ENCODE measurements at regions not wholly inside any gene's neighbourhood (a gene's known extent, or its start where the extent isn't known, plus 50 kb on each side); places are given as distances from the start of the nearest gene placed in this dataset.
"Not testable (repeated sequence)": the region's sequence is repeated elsewhere in the genome, so short reads cannot be mapped to it uniquely, and the experiment has no call there.

DNA sequence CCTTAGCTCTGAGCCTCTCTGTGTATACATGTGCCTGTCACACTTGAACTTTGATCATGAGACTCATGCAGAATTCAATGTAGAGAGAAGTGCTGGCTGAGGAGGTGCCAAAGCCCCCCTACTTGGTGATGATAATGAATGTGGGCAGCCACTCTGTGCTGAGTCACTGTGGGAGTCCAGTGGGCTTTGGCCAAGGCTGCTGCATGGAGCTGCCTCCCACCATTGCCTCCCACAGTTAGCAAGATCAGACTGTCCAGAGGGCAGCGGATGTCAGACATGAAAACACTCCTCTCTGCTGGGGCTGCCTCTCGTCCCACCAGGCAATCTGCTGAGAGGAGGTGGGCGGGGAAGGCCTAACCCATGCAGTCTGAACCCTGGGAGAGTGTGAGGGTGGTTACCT is 180.3 kb downstream of the SH2D4B start:
- no peak overlapping the region for H3K14ac ChIP-seq (ENCODE audit: low read length)
- H2AFZ ChIP-seq (ENCODE audit: insufficient read depth, low read length, poor library complexity): no peak overlapping the region
- no peaks in the 10 kb centered on the region for H3K36me3 ChIP-seq (ENCODE audit: control insufficient read depth in 1 of 2, insufficient read depth in 2 of 2, low read length in 2 of 2)
- no peak overlapping the region for H3K4me3 ChIP-seq (ENCODE audit: low read depth, low read length)
- H3K4me2 ChIP-seq (ENCODE audit: low read length): no peak overlapping the region
- peaks cover 4% of the 10 kb centered on the region for H3K9me3 ChIP-seq (ENCODE audit: insufficient read depth, low read depth, low read length)
- H3K27ac ChIP-seq (ENCODE audit: low read depth, low read length): no peak overlapping the region
- no CpG with 5 or more reads among the region's 3 CpGs for WGBS (ENCODE audit: extremely low coverage, insufficient coverage, insufficient read length)
- H4K12ac ChIP-seq (ENCODE audit: low read depth, low read length): no peak overlapping the region
- no peak overlapping the region for H3K4ac ChIP-seq (ENCODE audit: low read depth, low read length)
- no peak overlapping the region for H2BK12ac ChIP-seq (ENCODE audit: low read length)
- H3K79me1 ChIP-seq (ENCODE audit: low read length): no peaks in the 10 kb centered on the region
- H2AK5ac ChIP-seq (ENCODE audit: low read length): no peak overlapping the region
- no peak overlapping the region for H2BK120ac ChIP-seq (ENCODE audit: insufficient read depth, low read length, poor library complexity)
- no peaks in the 10 kb centered on the region for H3K79me2 ChIP-seq (ENCODE audit: control insufficient read depth, insufficient read depth, low read length, poor library complexity)
- H4K8ac ChIP-seq (ENCODE audit: low read depth, low read length): no peak overlapping the region
- no peak for DNase-seq
- no peak overlapping the region for H3K18ac ChIP-seq (ENCODE audit: low read length)
- no peak overlapping the region for H3K9ac ChIP-seq (ENCODE audit: low read length)
- H4K91ac ChIP-seq (ENCODE audit: low read depth, low read length): no peak overlapping the region
- no peaks in the 10 kb centered on the region for H3K27me3 ChIP-seq (ENCODE audit: insufficient read depth, low read length)
- H3K23ac ChIP-seq (ENCODE audit: low read length): no peak overlapping the region
- H2BK5ac ChIP-seq (ENCODE audit: low read depth, low read length, poor library complexity): no peak overlapping the region
- H3K4me1 ChIP-seq (ENCODE audit: control insufficient read depth in 1 of 2, insufficient read depth in 2 of 2, low read length in 2 of 2): no peaks in the 10 kb centered on the region

DNA sequence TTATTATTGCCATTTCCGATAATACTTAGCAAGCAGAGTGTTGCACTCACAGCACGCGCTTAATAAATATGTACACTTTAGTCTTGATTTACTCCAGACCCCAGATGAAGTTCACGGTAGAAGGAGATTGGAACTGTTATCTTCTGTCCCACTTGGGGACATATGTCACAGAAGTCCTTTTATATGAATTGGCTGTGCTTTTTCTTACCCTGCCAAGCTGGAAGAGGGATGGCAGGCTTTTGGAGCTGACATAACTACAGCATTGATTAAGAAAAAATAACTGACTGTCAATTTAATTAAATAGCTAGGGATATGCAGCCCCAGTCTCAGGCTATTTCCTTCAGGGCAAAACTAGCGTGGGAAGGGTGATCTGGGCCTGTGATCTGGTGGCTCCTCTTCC is 182.2 kb downstream of the SH2D4B start:
- Histone ChIP-seq H2BK5ac (ENCODE audit: low read depth, low read length, poor library complexity) (no peak overlapping the region), H3K4ac (ENCODE audit: low read depth, low read length) (no peak overlapping the region), H3K23ac (ENCODE audit: low read length) (no peak overlapping the region), H3K4me3 (ENCODE audit: low read depth, low read length) (no peak overlapping the region), H2AFZ (ENCODE audit: insufficient read depth, low read length, poor library complexity) (no peak overlapping the region), H3K79me2 (ENCODE audit: control insufficient read depth, insufficient read depth, low read length, poor library complexity) (no peaks in the 10 kb centered on the region), H3K4me1 (ENCODE audit: control insufficient read depth in 1 of 2, insufficient read depth in 2 of 2, low read length in 2 of 2) (no peaks in the 10 kb centered on the region), H2AK5ac (ENCODE audit: low read length) (no peak overlapping the region), H4K91ac (ENCODE audit: low read depth, low read length) (no peak overlapping the region), H4K8ac (ENCODE audit: low read depth, low read length) (no peak overlapping the region), H2BK12ac (ENCODE audit: low read length) (no peak overlapping the region), H3K9ac (ENCODE audit: low read length) (no peak overlapping the region), H3K79me1 (ENCODE audit: low read length) (no peaks in the 10 kb centered on the region), H3K18ac (ENCODE audit: low read length) (no peak overlapping the region), H3K9me3 (ENCODE audit: insufficient read depth, low read depth, low read length) (peaks cover 4% of the 10 kb centered on the region), H3K36me3 (ENCODE audit: control insufficient read depth in 1 of 2, insufficient read depth in 2 of 2, low read length in 2 of 2) (no peaks in the 10 kb centered on the region), H3K27me3 (ENCODE audit: insufficient read depth, low read length) (no peaks in the 10 kb centered on the region), H3K14ac (ENCODE audit: low read length) (no peak overlapping the region), H2BK120ac (ENCODE audit: insufficient read depth, low read length, poor library complexity) (no peak overlapping the region), H4K12ac (ENCODE audit: low read depth, low read length) (no peak overlapping the region), H3K27ac (ENCODE audit: low read depth, low read length) (no peak overlapping the region), H3K4me2 (ENCODE audit: low read length) (no peak overlapping the region)
- no peak for DNase-seq
- no CpG with 5 or more reads among the region's 5 CpGs for WGBS (ENCODE audit: extremely low coverage, insufficient coverage, insufficient read length)

DNA sequence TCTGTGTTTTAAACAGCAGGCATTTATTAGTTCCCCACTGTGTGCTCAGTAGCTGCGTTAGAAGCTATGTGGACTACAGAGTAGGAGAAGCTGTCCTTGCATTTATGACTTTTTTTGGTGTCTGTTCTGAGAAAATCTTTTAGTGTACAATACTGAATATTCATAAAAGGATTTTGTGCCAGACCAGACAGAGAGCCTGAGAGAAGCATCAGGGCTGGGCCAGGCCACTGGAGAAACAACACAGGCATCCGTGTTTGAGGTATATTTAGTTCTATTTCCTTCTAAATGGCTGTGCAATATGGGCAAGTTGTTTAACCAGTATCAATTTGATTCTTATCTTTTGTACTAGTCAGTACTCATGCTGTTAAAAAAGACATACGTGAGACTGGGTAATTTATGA is 182.8 kb downstream of the SH2D4B start:
- Histone ChIP-seq H3K79me1 (ENCODE audit: low read length) (no peaks in the 10 kb centered on the region), H3K36me3 (ENCODE audit: control insufficient read depth in 1 of 2, insufficient read depth in 2 of 2, low read length in 2 of 2) (no peaks in the 10 kb centered on the region), H3K27ac (ENCODE audit: low read depth, low read length) (no peak overlapping the region), H3K4ac (ENCODE audit: low read depth, low read length) (no peak overlapping the region), H2BK5ac (ENCODE audit: low read depth, low read length, poor library complexity) (no peak overlapping the region), H2BK12ac (ENCODE audit: low read length) (no peak overlapping the region), H3K4me2 (ENCODE audit: low read length) (no peak overlapping the region), H3K79me2 (ENCODE audit: control insufficient read depth, insufficient read depth, low read length, poor library complexity) (no peaks in the 10 kb centered on the region), H3K23ac (ENCODE audit: low read length) (no peak overlapping the region), H3K4me3 (ENCODE audit: low read depth, low read length) (no peak overlapping the region), H2AK5ac (ENCODE audit: low read length) (no peak overlapping the region), H3K9ac (ENCODE audit: low read length) (no peak overlapping the region), H2BK120ac (ENCODE audit: insufficient read depth, low read length, poor library complexity) (no peak overlapping the region), H2AFZ (ENCODE audit: insufficient read depth, low read length, poor library complexity) (no peak overlapping the region), H3K18ac (ENCODE audit: low read length) (no peak overlapping the region), H3K14ac (ENCODE audit: low read length) (no peak overlapping the region), H4K12ac (ENCODE audit: low read depth, low read length) (no peak overlapping the region), H4K91ac (ENCODE audit: low read depth, low read length) (no peak overlapping the region), H3K27me3 (ENCODE audit: insufficient read depth, low read length) (no peaks in the 10 kb centered on the region), H4K8ac (ENCODE audit: low read depth, low read length) (no peak overlapping the region), H3K9me3 (ENCODE audit: insufficient read depth, low read depth, low read length) (peaks cover 4% of the 10 kb centered on the region), H3K4me1 (ENCODE audit: control insufficient read depth in 1 of 2, insufficient read depth in 2 of 2, low read length in 2 of 2) (no peaks in the 10 kb centered on the region)
- no peak for DNase-seq
- WGBS (ENCODE audit: extremely low coverage, insufficient coverage, insufficient read length): no CpG with 5 or more reads among the region's 3 CpGs

DNA sequence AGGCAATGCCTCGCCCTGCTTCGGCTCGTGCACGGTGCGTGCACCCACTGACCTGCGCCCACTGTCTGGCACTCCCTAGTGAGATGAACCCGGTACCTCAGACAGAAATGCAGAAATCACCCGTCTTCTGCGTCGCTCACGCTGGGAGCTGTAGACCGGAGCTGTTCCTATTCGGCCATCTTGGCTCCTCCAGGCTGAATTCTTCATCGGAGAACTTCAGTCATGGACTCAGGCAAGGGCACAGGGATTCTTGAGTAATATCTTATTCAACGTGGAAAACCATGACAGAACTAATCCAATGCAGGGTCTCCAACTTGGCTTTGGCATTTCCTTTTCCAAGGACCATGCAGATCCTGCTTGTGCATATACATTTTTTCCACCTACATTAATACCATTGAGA is 190.7 kb downstream of the SH2D4B start:
- H2AK5ac ChIP-seq (ENCODE audit: low read length); H3K4me3 ChIP-seq (ENCODE audit: low read depth, low read length); H3K4me1 ChIP-seq (ENCODE audit: control insufficient read depth in 1 of 2, insufficient read depth in 2 of 2, low read length in 2 of 2); H2BK120ac ChIP-seq (ENCODE audit: insufficient read depth, low read length, poor library complexity); DNase-seq; H3K14ac ChIP-seq (ENCODE audit: low read length); H3K27ac ChIP-seq (ENCODE audit: low read depth, low read length); H3K79me1 ChIP-seq (ENCODE audit: low read length); H2BK5ac ChIP-seq (ENCODE audit: low read depth, low read length, poor library complexity); H2AFZ ChIP-seq (ENCODE audit: insufficient read depth, low read length, poor library complexity); H3K36me3 ChIP-seq (ENCODE audit: control insufficient read depth in 1 of 2, insufficient read depth in 2 of 2, low read length in 2 of 2); H3K79me2 ChIP-seq (ENCODE audit: control insufficient read depth, insufficient read depth, low read length, poor library complexity); H3K23ac ChIP-seq (ENCODE audit: low read length); H4K12ac ChIP-seq (ENCODE audit: low read depth, low read length); H3K9me3 ChIP-seq (ENCODE audit: insufficient read depth, low read depth, low read length); H3K9ac ChIP-seq (ENCODE audit: low read length); H4K91ac ChIP-seq (ENCODE audit: low read depth, low read length); H4K8ac ChIP-seq (ENCODE audit: low read depth, low read length); H3K4me2 ChIP-seq (ENCODE audit: low read length); H2BK12ac ChIP-seq (ENCODE audit: low read length); H3K4ac ChIP-seq (ENCODE audit: low read depth, low read length); H3K27me3 ChIP-seq (ENCODE audit: insufficient read depth, low read length); H3K18ac ChIP-seq (ENCODE audit: low read length): not testable (repeated sequence)
- WGBS (ENCODE audit: extremely low coverage, insufficient coverage, insufficient read length): no CpG with 5 or more reads among the region's 15 CpGs

Data from trophoblast cell (in vitro differentiated cells and primary cell).